Fibroblast of lung (primary cell): ENCODE measurements at regions not wholly inside any gene's neighbourhood (a gene's known extent, or its start where the extent isn't known, plus 50 kb on each side); places are given as distances from the start of the nearest gene placed in this dataset.

Experiments used
- DNase-seq, 2 donors: peaks; one replicate each; pipeline versions ENCODE4 v3.0.0 to v3.0.0-alpha.2; 2010; ENCODE audit warnings: low read depth in 2 of 2
- H2AFZ ChIP-seq: 2 replicates; pipeline ENCODE4 v1.5.1; 2012; ENCODE audit warnings: low read length, control low read depth, inconsistent platforms
- H3K27ac ChIP-seq: 2 replicates; pipeline ENCODE4 v1.5.1; 2011; ENCODE audit warnings: low read length, control low read depth; ENCODE audit not compliant: insufficient read depth
- H3K27me3 ChIP-seq: 2 replicates; pipeline ENCODE4 v1.5.1; 2011; ENCODE audit warnings: mild to moderate bottlenecking, low read length; ENCODE audit not compliant: control insufficient read depth, insufficient read depth
- H3K36me3 ChIP-seq: 2 replicates; pipeline ENCODE4 v1.5.1; 2011; ENCODE audit warnings: low read length; ENCODE audit not compliant: control insufficient read depth, insufficient read depth
- H3K4me1 ChIP-seq: 2 replicates; pipeline ENCODE4 v1.5.1; 2011; ENCODE audit warnings: low read length; ENCODE audit not compliant: control insufficient read depth, insufficient read depth; ENCODE audit errors: extremely low read depth
- H3K4me2 ChIP-seq: 2 replicates; pipeline ENCODE4 v1.5.1; 2011; ENCODE audit warnings: low read length, control low read depth; ENCODE audit not compliant: insufficient read depth; ENCODE audit errors: extremely low read depth
- H3K4me3 ChIP-seq, 4 experiments: fragments of 200-600 bp in 1 of 4; sonication (generic) in 1 of 4; replicated peaks in 1 of 4; 2 replicates each; pipeline ENCODE4 v1.5.1; 2011 to 2016; ENCODE audit warnings: low read length in 4 of 4, low read depth in 3 of 4, mild to moderate bottlenecking in 3 of 4, control low read depth in 2 of 4, inconsistent platforms in 1 of 4, mixed read lengths in 1 of 4; ENCODE audit not compliant: insufficient read depth in 1 of 4; ENCODE audit errors: control extremely low read depth in 1 of 4
- H3K79me2 ChIP-seq: 2 replicates; pipeline ENCODE4 v1.5.1; 2012; ENCODE audit warnings: mild to moderate bottlenecking, low read length, inconsistent platforms; ENCODE audit not compliant: control insufficient read depth, insufficient read depth
- H3K9ac ChIP-seq: 2 replicates; pipeline ENCODE4 v1.5.1; 2011; ENCODE audit warnings: mild to moderate bottlenecking, low read length, control low read depth; ENCODE audit not compliant: insufficient read depth
- H3K9me3 ChIP-seq: 2 replicates; pipeline ENCODE4 v1.5.1; 2012; ENCODE audit warnings: low read depth, low read length; ENCODE audit not compliant: control insufficient read depth, insufficient read depth
- H4K20me1 ChIP-seq: 2 replicates; pipeline ENCODE4 v1.5.1; 2011; ENCODE audit warnings: low read length; ENCODE audit not compliant: control insufficient read depth, insufficient read depth; ENCODE audit errors: extremely low read depth
- CTCF ChIP-seq, 2 donors: IDR thresholded peaks in 1 of 2; conservative IDR thresholded peaks in 1 of 2; 1 replicate in 1 of 2; 2 replicates in 1 of 2; pipeline ENCODE4 v1.5.1; 2011 to 2012; ENCODE audit warnings: low read length in 2 of 2, control low read depth in 1 of 2, inconsistent platforms in 1 of 2, low read depth in 1 of 2, mild to moderate bottlenecking in 1 of 2
- EZH2 ChIP-seq: IDR thresholded peaks from 2 replicates; pipeline ENCODE4 v1.5.1; 2012; ENCODE audit warnings: low read length, control low read depth, mild to moderate bottlenecking; ENCODE audit errors: missing control alignments

GRCh38 chr10:6763001-6763400 is 182.9 kb upstream of the PRKCQ start:
- peaks cover 2% of the 10 kb centered on the region for H3K4me1 ChIP-seq
- no peaks in the 10 kb centered on the region for H4K20me1 ChIP-seq
- no peak overlapping the region for H3K4me2 ChIP-seq
- no peak overlapping the region for H3K27ac ChIP-seq
- H3K9me3 ChIP-seq, result no peaks in the 10 kb centered on the region
- TF ChIP-seq EZH2 (no peak), CTCF (conservative IDR thresholded peaks at IDR 0.05 in 1 of 2, IDR thresholded peaks at IDR 0.05 in 1 of 2; ENCODE audit: low read depth in 1 of 2, low read length in 2 of 2) (no peak)
- DNase-seq, result no peak
- H3K27me3 ChIP-seq, result no peaks in the 10 kb centered on the region
- no peaks in the 10 kb centered on the region for H3K36me3 ChIP-seq
- no peak overlapping the region for H3K4me3 ChIP-seq
- H2AFZ ChIP-seq, result no peak overlapping the region
- no peak overlapping the region for H3K9ac ChIP-seq
- no peaks in the 10 kb centered on the region for H3K79me2 ChIP-seq

- H4K20me1 ChIP-seq, result no peaks in the 10 kb centered on the region
- H3K27me3 ChIP-seq, result peaks cover 2% of the 10 kb centered on the region
- DNase-seq, result no peak
- H3K4me2 ChIP-seq, result no peak overlapping the region
- H3K9ac ChIP-seq, result no peak overlapping the region
- H3K36me3 ChIP-seq, result no peaks in the 10 kb centered on the region
- TF ChIP-seq CTCF (conservative IDR thresholded peaks at IDR 0.05 in 1 of 2, IDR thresholded peaks at IDR 0.05 in 1 of 2; ENCODE audit: low read depth in 1 of 2, low read length in 2 of 2) (no peak), EZH2 (no peak)
- peaks cover 2% of the 10 kb centered on the region for H3K4me1 ChIP-seq
- no peak overlapping the region for H2AFZ ChIP-seq
- H3K4me3 ChIP-seq, result no peak overlapping the region
- H3K9me3 ChIP-seq, result no peaks in the 10 kb centered on the region
- no peak overlapping the region for H3K27ac ChIP-seq
- H3K79me2 ChIP-seq, result no peaks in the 10 kb centered on the region
Observed at GRCh38 chr10:6759961-6760360, 179.9 kb upstream of the PRKCQ start.

GRCh38 chr10:6757158-6757557 is 177.1 kb upstream of the PRKCQ start:
- TF ChIP-seq EZH2 (no peak), CTCF (conservative IDR thresholded peaks at IDR 0.05 in 1 of 2, IDR thresholded peaks at IDR 0.05 in 1 of 2; ENCODE audit: low read depth in 1 of 2, low read length in 2 of 2) (no peak)
- no peak overlapping the region for H3K27ac ChIP-seq
- H2AFZ ChIP-seq, result no peak overlapping the region
- no peak overlapping the region for H3K9ac ChIP-seq
- no peaks in the 10 kb centered on the region for H3K79me2 ChIP-seq
- no peaks in the 10 kb centered on the region for H3K36me3 ChIP-seq
- peaks cover 2% of the 10 kb centered on the region for H3K27me3 ChIP-seq
- no peaks in the 10 kb centered on the region for H4K20me1 ChIP-seq
- peaks cover 2% of the 10 kb centered on the region for H3K4me1 ChIP-seq
- no peak for DNase-seq
- H3K4me3 ChIP-seq, result no peak overlapping the region
- no peaks in the 10 kb centered on the region for H3K9me3 ChIP-seq
- H3K4me2 ChIP-seq, result no peak overlapping the region
